ENCODE measurements at regions not wholly inside any gene's neighbourhood (a gene's known extent, or its start where the extent isn't known, plus 50 kb on each side); places are given as distances from the start of the nearest gene placed in this dataset.

GRCh38 chr5:119745976-119746375, 116.6 kb downstream of the FAM170A start:
- WGBS, 2 experiments (ENCODE audit: low coverage in 1 of 2, low lambda C conversion rate in 2 of 2, missing lambda C conversion rate in 2 of 2): 69 to 75% methylated on average over 1 of the region's 1 CpG
- in situ Hi-C loops (cut with MboI): no loop called here

GRCh38 chr5:119746984-119747383, 117.6 kb downstream of the FAM170A start:
- Histone ChIP-seq H3K4me2 (ENCODE audit: unreplicated experiment) (no peak overlapping the region), H2AFZ (no peak overlapping the region), H3K4me3 (no peak overlapping the region), H3K9me2 (ENCODE audit: insufficient read depth) (no peaks in the 10 kb centered on the region), H4K20me1 (ENCODE audit: insufficient read depth) (no peaks in the 10 kb centered on the region), H3K9me3 (ENCODE audit: low read depth) (no peaks in the 10 kb centered on the region), H3K79me2 (ENCODE audit: insufficient read depth) (no peaks in the 10 kb centered on the region), H3K4me1 (ENCODE audit: insufficient read depth) (no peaks in the 10 kb centered on the region), H3K27ac (no peak overlapping the region), H3K9ac (no peak overlapping the region), H3K27me3 (replicated peaks; ENCODE audit: insufficient read depth) (no peaks in the 10 kb centered on the region), H3F3A (ENCODE audit: insufficient read depth) (no peaks in the 10 kb centered on the region), H3K36me3 (ENCODE audit: low read depth) (no peaks in the 10 kb centered on the region)
- in situ Hi-C loops (cut with MboI): no loop called here
- DNase-seq: no peak
- 17 to 19% methylated on average over 3 of the region's 3 CpGs for WGBS, 2 experiments (ENCODE audit: low coverage in 1 of 2, low lambda C conversion rate in 2 of 2, missing lambda C conversion rate in 2 of 2)
- TF ChIP-seq EZH2phosphoT487 (IDR thresholded peaks at IDR 0.05; ENCODE audit: insufficient read depth, low read depth) (no peak), EZH2 (IDR thresholded peaks at IDR 0.05; ENCODE audit: insufficient read depth, poor library complexity, severe bottlenecking) (no peak)

More at GRCh38 chr5:119745976-119746375, 116.6 kb downstream of the FAM170A start:
- Histone ChIP-seq H3K4me1 (ENCODE audit: insufficient read depth) (no peaks in the 10 kb centered on the region), H4K20me1 (ENCODE audit: insufficient read depth) (no peaks in the 10 kb centered on the region), H3K36me3 (ENCODE audit: low read depth) (no peaks in the 10 kb centered on the region), H3K9me2 (ENCODE audit: insufficient read depth) (no peaks in the 10 kb centered on the region), H2AFZ (no peak overlapping the region), H3K4me3 (no peak overlapping the region), H3K27me3 (replicated peaks; ENCODE audit: insufficient read depth) (no peaks in the 10 kb centered on the region), H3K27ac (no peak overlapping the region), H3F3A (ENCODE audit: insufficient read depth) (no peaks in the 10 kb centered on the region), H3K4me2 (ENCODE audit: unreplicated experiment) (no peak overlapping the region), H3K79me2 (ENCODE audit: insufficient read depth) (no peaks in the 10 kb centered on the region), H3K9ac (no peak overlapping the region), H3K9me3 (ENCODE audit: low read depth) (no peaks in the 10 kb centered on the region)
- TF ChIP-seq EZH2 (IDR thresholded peaks at IDR 0.05; ENCODE audit: insufficient read depth, poor library complexity, severe bottlenecking): no peak
- TF ChIP-seq EZH2phosphoT487 (IDR thresholded peaks at IDR 0.05; ENCODE audit: insufficient read depth, low read depth): no peak
- DNase-seq: no peak

- H3K4me3 ChIP-seq: no peak overlapping the region
Measured at GRCh38 chr5:119750887-119751733, 121.8 kb downstream of the FAM170A start.

DNA sequence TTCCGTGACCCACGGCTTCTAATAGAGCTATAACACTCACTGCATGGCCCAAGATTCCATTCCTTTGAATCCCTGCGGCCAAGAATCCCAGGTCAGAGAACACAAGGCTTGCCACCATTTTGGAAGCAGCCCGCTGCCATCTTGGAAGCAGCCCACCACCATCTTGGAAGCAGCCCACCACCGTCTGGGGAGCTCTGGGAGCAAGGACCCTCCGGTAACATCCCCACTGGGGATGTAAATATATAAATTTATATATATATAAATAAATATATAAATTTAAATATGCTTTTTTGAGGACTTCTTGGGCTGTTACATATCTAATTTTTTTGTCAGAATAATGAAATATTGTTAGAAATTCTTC, 122.4 kb downstream of the FAM170A start:
- no peaks in the 10 kb centered on the region for H3F3A ChIP-seq (ENCODE audit: insufficient read depth)
- no peaks in the 10 kb centered on the region for H3K9me3 ChIP-seq (ENCODE audit: low read depth)
- H3K4me3 ChIP-seq: no peak overlapping the region
- no peaks in the 10 kb centered on the region for H3K27me3 ChIP-seq (replicated peaks; ENCODE audit: insufficient read depth)
- no peaks in the 10 kb centered on the region for H3K79me2 ChIP-seq (ENCODE audit: insufficient read depth)
- WGBS, 2 experiments (ENCODE audit: low coverage in 1 of 2, low lambda C conversion rate in 2 of 2, missing lambda C conversion rate in 2 of 2): 34 to 41% methylated on average over 6 of the region's 6 CpGs
- H3K27ac ChIP-seq: no peak overlapping the region
- in situ Hi-C loops (cut with MboI): no loop called here
- no peak overlapping the region for H3K4me2 ChIP-seq (ENCODE audit: unreplicated experiment)
- DNase-seq: no peak
- no peaks in the 10 kb centered on the region for H3K4me1 ChIP-seq (ENCODE audit: insufficient read depth)
- H3K36me3 ChIP-seq (ENCODE audit: low read depth): no peaks in the 10 kb centered on the region
- H2AFZ ChIP-seq: no peak overlapping the region
- no peak overlapping the region for H3K9ac ChIP-seq
- no peaks in the 10 kb centered on the region for H3K9me2 ChIP-seq (ENCODE audit: insufficient read depth)
- H4K20me1 ChIP-seq (ENCODE audit: insufficient read depth): no peaks in the 10 kb centered on the region
- TF ChIP-seq EZH2phosphoT487 (IDR thresholded peaks at IDR 0.05; ENCODE audit: insufficient read depth, low read depth) (no peak), EZH2 (IDR thresholded peaks at IDR 0.05; ENCODE audit: insufficient read depth, poor library complexity, severe bottlenecking) (no peak)

More at GRCh38 chr5:119750887-119751733, 121.8 kb downstream of the FAM170A start:
- in situ Hi-C loops (cut with MboI): no loop called here
- Histone ChIP-seq H3K9me2 (ENCODE audit: insufficient read depth) (no peaks in the 10 kb centered on the region), H3F3A (ENCODE audit: insufficient read depth) (no peaks in the 10 kb centered on the region), H3K79me2 (ENCODE audit: insufficient read depth) (no peaks in the 10 kb centered on the region), H4K20me1 (ENCODE audit: insufficient read depth) (no peaks in the 10 kb centered on the region), H3K9me3 (ENCODE audit: low read depth) (no peaks in the 10 kb centered on the region), H3K9ac (no peak overlapping the region), H3K27ac (no peak overlapping the region), H3K27me3 (replicated peaks; ENCODE audit: insufficient read depth) (no peaks in the 10 kb centered on the region), H3K4me1 (ENCODE audit: insufficient read depth) (no peaks in the 10 kb centered on the region), H3K4me2 (ENCODE audit: unreplicated experiment) (no peak overlapping the region), H3K36me3 (ENCODE audit: low read depth) (no peaks in the 10 kb centered on the region), H2AFZ (no peak overlapping the region)
- TF ChIP-seq EZH2phosphoT487 (IDR thresholded peaks at IDR 0.05; ENCODE audit: insufficient read depth, low read depth) (no peak), EZH2 (IDR thresholded peaks at IDR 0.05; ENCODE audit: insufficient read depth, poor library complexity, severe bottlenecking) (no peak)
- DNase-seq: no peak
- 74 to 75% methylated on average over 24 of the region's 24 CpGs for WGBS, 2 experiments (ENCODE audit: low coverage in 1 of 2, low lambda C conversion rate in 2 of 2, missing lambda C conversion rate in 2 of 2)

Measured in GM23248 (cell line).